ENCODE measurements at regions not wholly inside any gene's neighbourhood (a gene's known extent, or its start where the extent isn't known, plus 50 kb on each side); places are given as distances from the start of the nearest gene placed in this dataset.

DNA sequence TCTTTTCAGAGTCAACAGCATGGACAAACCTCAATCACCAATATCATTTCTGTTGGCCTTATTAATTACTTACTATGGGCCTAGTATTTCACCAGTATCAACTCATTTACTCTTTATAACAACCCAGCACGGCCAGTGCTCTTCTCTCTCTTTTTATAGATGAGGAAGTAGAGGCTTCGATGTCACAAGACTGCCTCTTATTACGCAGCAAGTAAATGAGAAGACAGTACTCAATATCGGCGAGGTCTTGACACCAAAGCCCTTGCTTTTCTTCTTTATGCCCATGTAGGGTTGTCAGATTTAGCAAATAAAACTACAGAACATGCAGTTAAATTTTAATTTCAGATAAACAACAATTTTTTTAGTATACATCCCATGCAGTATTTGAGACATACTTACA lies 99.0 kb upstream of the KCNMB2 start:
- no peak overlapping the region for H3K27ac ChIP-seq (ENCODE audit: low read depth, low read length)
- H3K4me1 ChIP-seq (ENCODE audit: insufficient read depth, low read length) = peaks cover 5% of the 10 kb centered on the region
- H3K36me3 ChIP-seq (ENCODE audit: insufficient read depth, low read length) = no peaks in the 10 kb centered on the region
- no peak overlapping the region for H3K4me2 ChIP-seq (ENCODE audit: insufficient read depth, low read length)
- TF ChIP-seq, protein P1, sequence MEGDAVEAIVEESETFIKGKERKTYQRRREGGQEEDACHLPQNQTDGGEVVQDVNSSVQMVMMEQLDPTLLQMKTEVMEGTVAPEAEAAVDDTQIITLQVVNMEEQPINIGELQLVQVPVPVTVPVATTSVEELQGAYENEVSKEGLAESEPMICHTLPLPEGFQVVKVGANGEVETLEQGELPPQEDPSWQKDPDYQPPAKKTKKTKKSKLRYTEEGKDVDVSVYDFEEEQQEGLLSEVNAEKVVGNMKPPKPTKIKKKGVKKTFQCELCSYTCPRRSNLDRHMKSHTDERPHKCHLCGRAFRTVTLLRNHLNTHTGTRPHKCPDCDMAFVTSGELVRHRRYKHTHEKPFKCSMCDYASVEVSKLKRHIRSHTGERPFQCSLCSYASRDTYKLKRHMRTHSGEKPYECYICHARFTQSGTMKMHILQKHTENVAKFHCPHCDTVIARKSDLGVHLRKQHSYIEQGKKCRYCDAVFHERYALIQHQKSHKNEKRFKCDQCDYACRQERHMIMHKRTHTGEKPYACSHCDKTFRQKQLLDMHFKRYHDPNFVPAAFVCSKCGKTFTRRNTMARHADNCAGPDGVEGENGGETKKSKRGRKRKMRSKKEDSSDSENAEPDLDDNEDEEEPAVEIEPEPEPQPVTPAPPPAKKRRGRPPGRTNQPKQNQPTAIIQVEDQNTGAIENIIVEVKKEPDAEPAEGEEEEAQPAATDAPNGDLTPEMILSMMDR (IDR thresholded peaks at IDR 0.05; ENCODE audit: extremely low read depth, low read depth, low read length) = no peak
- H3K79me2 ChIP-seq (ENCODE audit: insufficient read depth, low read length) = no peaks in the 10 kb centered on the region
- H2AFZ ChIP-seq (ENCODE audit: low read length) = no peak overlapping the region
- H3K4me3 ChIP-seq (ENCODE audit: insufficient read depth, low read length) = no peak overlapping the region
- DNase-seq (ENCODE audit: insufficient read length, low spot score, missing footprints) = no peak
- H3K27me3 ChIP-seq (ENCODE audit: insufficient read depth, low read length) = no peaks in the 10 kb centered on the region
- H3K9me3 ChIP-seq (ENCODE audit: low read depth, low read length) = no peaks in the 10 kb centered on the region
- H4K20me1 ChIP-seq (ENCODE audit: insufficient read depth, low read length) = no peaks in the 10 kb centered on the region

DNA sequence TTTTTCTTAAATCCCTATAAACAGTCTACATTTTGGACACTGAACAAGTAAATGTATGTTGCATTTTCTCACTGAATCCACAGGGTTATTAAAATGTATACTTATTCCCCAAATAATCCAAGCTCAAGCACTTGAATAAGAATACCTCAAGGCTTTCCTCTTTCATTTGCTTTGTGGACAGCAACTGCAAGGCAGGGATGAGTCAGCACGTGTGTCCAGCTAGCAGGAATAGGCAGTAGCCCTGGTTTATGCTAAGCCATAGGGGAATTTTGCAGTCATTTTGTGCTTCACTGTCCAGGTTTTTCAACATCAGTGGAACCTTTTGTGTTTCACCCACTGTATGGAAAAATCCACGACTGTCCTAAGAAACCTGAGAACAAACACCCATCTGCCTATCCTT lies 96.7 kb upstream of the KCNMB2 start:
- TF ChIP-seq, protein P1 (IDR thresholded peaks at IDR 0.05; ENCODE audit: extremely low read depth, low read depth, low read length) = no peak
- no peak overlapping the region for H2AFZ ChIP-seq (ENCODE audit: low read length)

DNA sequence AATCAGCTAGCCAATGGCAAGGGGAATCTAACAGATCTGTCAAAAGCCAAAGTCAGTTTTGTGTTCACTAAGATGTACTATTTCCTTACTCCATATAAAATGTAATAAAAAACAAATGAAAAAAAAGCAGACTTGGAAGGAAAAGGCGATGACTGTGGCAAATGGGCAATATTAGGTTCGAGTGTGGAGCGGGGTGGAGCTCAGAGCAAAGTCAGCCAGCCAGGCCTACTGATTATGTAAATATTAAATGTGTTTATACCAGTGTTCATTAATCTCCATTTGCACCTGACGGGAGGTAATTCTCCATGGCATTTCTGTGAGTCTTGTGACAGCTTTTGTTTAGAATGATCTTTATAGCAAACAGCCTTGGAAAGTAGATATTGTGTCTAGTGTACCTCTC lies 96.2 kb upstream of the KCNMB2 start:
- no peak overlapping the region for H2AFZ ChIP-seq (ENCODE audit: low read length)
- TF ChIP-seq, protein P1 (IDR thresholded peaks at IDR 0.05; ENCODE audit: extremely low read depth, low read depth, low read length) = no peak
- H3K36me3 ChIP-seq (ENCODE audit: insufficient read depth, low read length) = no peaks in the 10 kb centered on the region
- H3K4me3 ChIP-seq (ENCODE audit: insufficient read depth, low read length) = no peak overlapping the region
- H3K4me2 ChIP-seq (ENCODE audit: insufficient read depth, low read length) = no peak overlapping the region
- no peaks in the 10 kb centered on the region for H4K20me1 ChIP-seq (ENCODE audit: insufficient read depth, low read length)
- peaks cover 5% of the 10 kb centered on the region for H3K4me1 ChIP-seq (ENCODE audit: insufficient read depth, low read length)
- no peaks in the 10 kb centered on the region for H3K9me3 ChIP-seq (ENCODE audit: low read depth, low read length)
- H3K27ac ChIP-seq (ENCODE audit: low read depth, low read length) = no peak overlapping the region
- DNase-seq (ENCODE audit: insufficient read length, low spot score, missing footprints) = no peak
- no peaks in the 10 kb centered on the region for H3K27me3 ChIP-seq (ENCODE audit: insufficient read depth, low read length)
- H3K79me2 ChIP-seq (ENCODE audit: insufficient read depth, low read length) = no peaks in the 10 kb centered on the region

More for the DNA sequence above, 96.7 kb upstream of the KCNMB2 start:
- Histone ChIP-seq H3K79me2 (ENCODE audit: insufficient read depth, low read length) (no peaks in the 10 kb centered on the region), H3K27ac (ENCODE audit: low read depth, low read length) (no peak overlapping the region), H3K27me3 (ENCODE audit: insufficient read depth, low read length) (no peaks in the 10 kb centered on the region), H4K20me1 (ENCODE audit: insufficient read depth, low read length) (no peaks in the 10 kb centered on the region), H3K4me2 (ENCODE audit: insufficient read depth, low read length) (no peak overlapping the region), H3K4me1 (ENCODE audit: insufficient read depth, low read length) (peaks cover 5% of the 10 kb centered on the region), H3K9me3 (ENCODE audit: low read depth, low read length) (no peaks in the 10 kb centered on the region), H3K36me3 (ENCODE audit: insufficient read depth, low read length) (no peaks in the 10 kb centered on the region), H3K4me3 (ENCODE audit: insufficient read depth, low read length) (no peak overlapping the region)
- peak; percentile 88 for DNase-seq (ENCODE audit: insufficient read length, low spot score, missing footprints)

DNA sequence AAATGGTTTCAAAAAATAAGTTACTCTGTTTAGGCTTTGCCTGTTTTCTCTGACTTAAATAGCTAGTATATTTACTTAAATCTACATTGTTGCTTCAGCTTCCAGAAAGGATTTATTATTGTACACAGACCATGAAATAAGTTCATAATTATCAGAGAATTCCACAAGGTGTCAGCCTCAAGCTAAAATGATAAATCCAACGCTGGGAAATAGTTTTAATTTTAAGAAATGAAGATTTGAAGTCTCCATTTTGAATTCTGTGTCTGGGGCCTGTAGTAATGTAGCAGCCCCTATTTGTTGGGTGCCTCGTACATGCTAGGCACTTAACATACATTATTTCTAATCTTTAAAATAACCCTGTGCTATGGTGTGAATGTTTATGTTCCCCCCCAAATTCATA lies 92.6 kb upstream of the KCNMB2 start:
- no peaks in the 10 kb centered on the region for H3K9me3 ChIP-seq (ENCODE audit: low read depth, low read length)
- TF ChIP-seq, protein P1 (IDR thresholded peaks at IDR 0.05; ENCODE audit: extremely low read depth, low read depth, low read length) = peak; percentile 7
- no peak overlapping the region for H3K4me2 ChIP-seq (ENCODE audit: insufficient read depth, low read length)
- no peaks in the 10 kb centered on the region for H3K27me3 ChIP-seq (ENCODE audit: insufficient read depth, low read length)
- no peaks in the 10 kb centered on the region for H3K36me3 ChIP-seq (ENCODE audit: insufficient read depth, low read length)
- no peaks in the 10 kb centered on the region for H4K20me1 ChIP-seq (ENCODE audit: insufficient read depth, low read length)
- no peak overlapping the region for H3K4me3 ChIP-seq (ENCODE audit: insufficient read depth, low read length)
- no peaks in the 10 kb centered on the region for H3K4me1 ChIP-seq (ENCODE audit: insufficient read depth, low read length)
- H3K79me2 ChIP-seq (ENCODE audit: insufficient read depth, low read length) = no peaks in the 10 kb centered on the region
- no peak overlapping the region for H2AFZ ChIP-seq (ENCODE audit: low read length)
- DNase-seq (ENCODE audit: insufficient read length, low spot score, missing footprints) = no peak
- H3K27ac ChIP-seq (ENCODE audit: low read depth, low read length) = no peak overlapping the region

Measured in osteoblast (primary cell).